ENCODE measurements at regions not wholly inside any gene's neighbourhood (a gene's known extent, or its start where the extent isn't known, plus 50 kb on each side); places are given as distances from the start of the nearest gene placed in this dataset.
"Not testable (repeated sequence)": the region's sequence is repeated elsewhere in the genome, so short reads cannot be mapped to it uniquely, and the experiment has no call there.

DNA sequence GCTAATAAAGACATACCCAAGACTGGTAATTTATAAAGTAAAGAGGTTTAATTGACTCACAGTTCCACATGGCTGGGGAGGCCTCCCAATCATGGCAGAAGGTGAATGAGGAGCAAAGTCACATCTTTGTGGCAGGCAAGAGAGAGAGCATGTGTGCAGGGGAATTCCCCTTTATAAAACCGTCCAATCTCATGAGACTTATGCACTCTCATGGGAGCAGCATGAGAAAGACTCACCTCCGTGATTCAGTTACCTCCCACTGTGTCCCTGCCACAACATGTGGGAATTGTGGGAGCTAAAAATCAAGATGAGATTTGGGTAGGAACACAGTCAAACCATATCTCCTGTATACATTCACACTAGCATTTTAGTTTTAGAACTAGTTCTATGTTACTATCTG, 101.7 kb upstream of the NIPA1 start:
- TF ChIP-seq, protein P1, sequence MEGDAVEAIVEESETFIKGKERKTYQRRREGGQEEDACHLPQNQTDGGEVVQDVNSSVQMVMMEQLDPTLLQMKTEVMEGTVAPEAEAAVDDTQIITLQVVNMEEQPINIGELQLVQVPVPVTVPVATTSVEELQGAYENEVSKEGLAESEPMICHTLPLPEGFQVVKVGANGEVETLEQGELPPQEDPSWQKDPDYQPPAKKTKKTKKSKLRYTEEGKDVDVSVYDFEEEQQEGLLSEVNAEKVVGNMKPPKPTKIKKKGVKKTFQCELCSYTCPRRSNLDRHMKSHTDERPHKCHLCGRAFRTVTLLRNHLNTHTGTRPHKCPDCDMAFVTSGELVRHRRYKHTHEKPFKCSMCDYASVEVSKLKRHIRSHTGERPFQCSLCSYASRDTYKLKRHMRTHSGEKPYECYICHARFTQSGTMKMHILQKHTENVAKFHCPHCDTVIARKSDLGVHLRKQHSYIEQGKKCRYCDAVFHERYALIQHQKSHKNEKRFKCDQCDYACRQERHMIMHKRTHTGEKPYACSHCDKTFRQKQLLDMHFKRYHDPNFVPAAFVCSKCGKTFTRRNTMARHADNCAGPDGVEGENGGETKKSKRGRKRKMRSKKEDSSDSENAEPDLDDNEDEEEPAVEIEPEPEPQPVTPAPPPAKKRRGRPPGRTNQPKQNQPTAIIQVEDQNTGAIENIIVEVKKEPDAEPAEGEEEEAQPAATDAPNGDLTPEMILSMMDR (IDR thresholded peaks at IDR 0.05): not testable (repeated sequence)
- TF ChIP-seq EZH2 (IDR thresholded peaks at IDR 0.05; ENCODE audit: borderline replicate concordance, insufficient read depth, low read depth, low read length, poor library complexity, severe bottlenecking): not testable (repeated sequence)
